ENCODE measurements at regions not wholly inside any gene's neighbourhood (a gene's known extent, or its start where the extent isn't known, plus 50 kb on each side); places are given as distances from the start of the nearest gene placed in this dataset.

DNA sequence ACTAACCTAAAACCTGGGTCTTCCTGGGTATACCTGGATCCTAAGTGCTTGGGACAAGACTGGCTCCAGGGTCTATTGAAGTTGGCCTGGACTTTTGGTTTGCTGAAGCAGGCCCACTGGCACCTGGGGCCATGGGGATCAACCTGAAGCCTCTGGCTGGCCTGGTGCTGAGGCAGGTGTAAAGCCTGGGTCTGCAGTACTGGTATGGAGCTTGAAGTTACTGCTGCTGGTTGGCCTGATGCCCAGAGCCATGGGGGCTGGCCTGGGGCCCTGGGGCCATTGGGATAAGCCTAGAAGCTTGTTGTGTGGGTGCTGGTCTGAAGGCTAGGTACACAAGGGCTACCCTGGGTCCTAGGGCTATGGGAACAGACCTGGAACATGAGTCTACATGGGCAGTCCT is 743.2 kb upstream of the GRIA3 start:
- Mint-ChIP-seq H3K27me3 (ENCODE audit: insufficient read depth, unreplicated experiment) (no peaks in the 10 kb centered on the region), H3K36me3 (ENCODE audit: insufficient read depth, unreplicated experiment) (no peaks in the 10 kb centered on the region), H3K9me3 (ENCODE audit: unreplicated experiment) (peaks cover 5% of the 10 kb centered on the region), H3K4me1 (ENCODE audit: insufficient read depth, unreplicated experiment) (no peaks in the 10 kb centered on the region), H3K4me3 (ENCODE audit: unreplicated experiment) (no peak overlapping the region), H3K27ac (ENCODE audit: low read depth, unreplicated experiment) (no peak overlapping the region)
- no peak for DNase-seq (ENCODE audit: unreplicated experiment)
- TF ChIP-seq CTCF (IDR thresholded peaks at IDR 0.05; ENCODE audit: unreplicated experiment) = no peak
- intact Hi-C loops (cut with micrococcal nuclease) = no loop called here
- POLR2A ChIA-PET = no interaction called here
- CTCF ChIA-PET = interaction anchor here (0.6 kb wide), 1 partner anchor 31 kb away, joined by 3 read pairs; no protein-coding TSS in a partner anchor
- no TSS peak for BruUV-seq (replicated peaks)

- no peaks in the 10 kb centered on the region for H3K27me3 Mint-ChIP-seq (ENCODE audit: insufficient read depth, unreplicated experiment)
- CTCF ChIA-PET = interaction anchor here (0.6 kb wide), 1 partner anchor 32 kb away, joined by 3 read pairs; no protein-coding TSS in a partner anchor
- POLR2A ChIA-PET = no interaction called here
- H3K27ac Mint-ChIP-seq (ENCODE audit: low read depth, unreplicated experiment) = no peak overlapping the region
- no peak for TF ChIP-seq CTCF (IDR thresholded peaks at IDR 0.05; ENCODE audit: unreplicated experiment)
- no peaks in the 10 kb centered on the region for H3K36me3 Mint-ChIP-seq (ENCODE audit: insufficient read depth, unreplicated experiment)
- no TSS peak for BruUV-seq (replicated peaks)
- peaks cover 9% of the 10 kb centered on the region for H3K9me3 Mint-ChIP-seq (ENCODE audit: unreplicated experiment)
- no peak for DNase-seq (ENCODE audit: unreplicated experiment)
- no peak overlapping the region for H3K4me3 Mint-ChIP-seq (ENCODE audit: unreplicated experiment)
- intact Hi-C loops (cut with micrococcal nuclease) = no loop called here
- no peaks in the 10 kb centered on the region for H3K4me1 Mint-ChIP-seq (ENCODE audit: insufficient read depth, unreplicated experiment)
Observed at GRCh38 chrX:122441451-122441850, 742.6 kb upstream of the GRIA3 start.

DNA sequence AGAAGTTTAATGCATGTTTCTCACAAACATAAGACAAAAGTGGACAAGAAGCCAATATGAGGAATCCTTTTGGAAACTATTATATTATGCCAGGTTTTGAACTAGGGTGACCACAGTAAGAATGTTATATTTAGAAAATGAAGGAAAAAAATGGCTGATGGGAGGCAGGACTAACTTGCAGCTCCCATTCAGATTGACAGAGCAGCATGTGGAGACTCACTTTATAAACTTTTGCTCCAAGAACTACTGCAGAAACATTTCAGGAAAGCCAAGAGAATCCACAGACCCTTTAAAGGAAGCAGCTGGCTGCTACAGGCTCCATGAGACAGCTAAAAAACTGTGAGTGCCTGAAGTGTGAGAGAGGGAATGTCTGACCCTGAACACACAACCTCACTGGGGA is 738.6 kb upstream of the GRIA3 start:
- Mint-ChIP-seq H3K27me3 (ENCODE audit: insufficient read depth, unreplicated experiment) (no peaks in the 10 kb centered on the region), H3K4me1 (ENCODE audit: insufficient read depth, unreplicated experiment) (no peaks in the 10 kb centered on the region), H3K27ac (ENCODE audit: low read depth, unreplicated experiment) (no peak overlapping the region), H3K36me3 (ENCODE audit: insufficient read depth, unreplicated experiment) (no peaks in the 10 kb centered on the region), H3K4me3 (ENCODE audit: unreplicated experiment) (no peak overlapping the region), H3K9me3 (ENCODE audit: unreplicated experiment) (peaks cover 22% of the 10 kb centered on the region)
- no peak for DNase-seq (ENCODE audit: unreplicated experiment)
- CTCF ChIA-PET = no interaction called here
- no peak for TF ChIP-seq CTCF (IDR thresholded peaks at IDR 0.05; ENCODE audit: unreplicated experiment)
- intact Hi-C loops (cut with micrococcal nuclease) = no loop called here
- BruUV-seq (replicated peaks) = no TSS peak
- POLR2A ChIA-PET = no interaction called here

GRCh38 chrX:122464341-122464740 is 719.7 kb upstream of the GRIA3 start:
- H3K9me3 Mint-ChIP-seq (ENCODE audit: unreplicated experiment) = peaks cover 6% of the 10 kb centered on the region
- no peaks in the 10 kb centered on the region for H3K36me3 Mint-ChIP-seq (ENCODE audit: insufficient read depth, unreplicated experiment)
- ChIA-PET POLR2A (interaction anchor here (0.6 kb wide), 1 partner anchor 37 kb away, joined by 3 read pairs; no protein-coding TSS in a partner anchor), CTCF (interaction anchor here (0.6 kb wide), 1 partner anchor 46 kb away, joined by 3 read pairs; no protein-coding TSS in a partner anchor)
- H3K27ac Mint-ChIP-seq (ENCODE audit: low read depth, unreplicated experiment) = no peak overlapping the region
- no peaks in the 10 kb centered on the region for H3K27me3 Mint-ChIP-seq (ENCODE audit: insufficient read depth, unreplicated experiment)
- no peak for DNase-seq (ENCODE audit: unreplicated experiment)
- intact Hi-C loops (cut with micrococcal nuclease) = no loop called here
- no peak for TF ChIP-seq CTCF (IDR thresholded peaks at IDR 0.05; ENCODE audit: unreplicated experiment)
- no TSS peak for BruUV-seq (replicated peaks)
- no peak overlapping the region for H3K4me3 Mint-ChIP-seq (ENCODE audit: unreplicated experiment)
- no peaks in the 10 kb centered on the region for H3K4me1 Mint-ChIP-seq (ENCODE audit: insufficient read depth, unreplicated experiment)
